ENCODE measurements at regions not wholly inside any gene's neighbourhood (a gene's known extent, or its start where the extent isn't known, plus 50 kb on each side); places are given as distances from the start of the nearest gene placed in this dataset.

DNA sequence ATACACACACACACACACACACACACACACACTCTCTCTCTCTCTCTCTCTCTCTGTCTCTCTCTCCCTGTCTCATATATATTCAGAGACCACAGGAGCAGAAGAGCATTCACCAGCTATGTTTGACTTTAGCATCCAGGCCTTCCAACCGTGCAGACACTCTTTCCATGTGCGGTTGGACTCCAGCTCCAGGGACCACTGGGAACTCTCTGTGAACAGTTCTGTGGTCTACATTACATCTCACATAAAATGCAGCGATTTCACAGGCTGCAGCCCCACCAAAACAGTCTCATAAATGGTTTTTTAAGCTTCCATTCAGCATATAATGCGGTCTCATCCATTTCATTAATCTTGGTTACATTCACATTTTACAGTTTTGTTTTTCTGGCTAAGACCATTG, 508.4 kb upstream of the SULF2 start:
- TF ChIP-seq TAF1 (IDR thresholded peaks at IDR 0.05; ENCODE audit: low read depth, low read length): no peak
- no peak for TF ChIP-seq POLR2A (IDR thresholded peaks at IDR 0.05; ENCODE audit: low read depth, low read length)
- no peak for TF ChIP-seq POLR2AphosphoS5 (IDR thresholded peaks at IDR 0.05; ENCODE audit: low read depth, low read length)
- no peak for TF ChIP-seq PAX5 (IDR thresholded peaks at IDR 0.05; ENCODE audit: insufficient read depth, low read length, severe bottlenecking)
- no peak for TF ChIP-seq SPI1 (IDR thresholded peaks at IDR 0.05; ENCODE audit: low read depth, low read length)
- TF ChIP-seq POU2F2 (IDR thresholded peaks at IDR 0.05; ENCODE audit: low read depth, low read length): no peak
